SK-N-MC (cell line): ENCODE measurements at regions not wholly inside any gene's neighbourhood (a gene's known extent, or its start where the extent isn't known, plus 50 kb on each side); places are given as distances from the start of the nearest gene placed in this dataset.

Source experiments
- EZH2 ChIP-seq: fragments of 200-600 bp; sonication (generic); IDR thresholded peaks from one replicate; pipeline ENCODE4 v1.6.1; 2017; ENCODE audit warnings: antibody characterized with exemption
- FOXP2 ChIP-seq: optimal IDR thresholded peaks from 2 replicates; pipeline ENCODE3; 2011; ENCODE audit warnings: mild to moderate bottlenecking, moderate library complexity; ENCODE audit not compliant: insufficient read depth; ENCODE audit errors: extremely low read length, control extremely low read depth
- POLR2AphosphoS5 ChIP-seq: IDR thresholded peaks from 2 replicates; pipeline ENCODE4 v1.6.1; 2012; ENCODE audit warnings: mild to moderate bottlenecking, low read depth, low read length, borderline replicate concordance

GRCh38 chr10:113399065-113399464 is 153.8 kb upstream of the HABP2 start:
- TF ChIP-seq POLR2AphosphoS5 (no peak), EZH2 (no peak), FOXP2 (no peak)
